HepG2 (cell line): ENCODE measurements at regions not wholly inside any gene's neighbourhood (a gene's known extent, or its start where the extent isn't known, plus 50 kb on each side); places are given as distances from the start of the nearest gene placed in this dataset.

Source experiments
- CREM ChIP-seq, 2 experiments: sonication (generic) in 1 of 2; formaldehyde crosslinking in 1 of 2; IDR thresholded peaks; 2 replicates each; pipeline versions ENCODE4 v1.4.0 to v1.6.1; 2016 to 2020; ENCODE audit warnings: antibody characterized with exemption in 1 of 2, mild to moderate bottlenecking in 1 of 2, missing genetic modification reagents in 1 of 2
- HNRNPK ChIP-seq: fragments of 200-400 bp; formaldehyde crosslinking; IDR thresholded peaks from 2 replicates; pipeline ENCODE4 v1.6.1; 2018; ENCODE audit warnings: low read length, low read depth, moderate library complexity, mild to moderate bottlenecking; ENCODE audit not compliant: poor library complexity, severe bottlenecking
- PATZ1 ChIP-seq: sonication (generic); formaldehyde crosslinking; IDR thresholded peaks from 2 replicates; pipeline ENCODE4 v1.4.0; 2020; ENCODE audit warnings: missing genetic modification reagents
- PPARG ChIP-seq: conservative IDR thresholded peaks from 2 replicates; pipeline ENCODE4 v1.6.1; 2016; ENCODE audit warnings: missing biosample characterization, missing genetic modification reagents
- SP1 ChIP-seq, 2 experiments: fragments of 450-650 bp in 1 of 2; sonication (generic) in 1 of 2; formaldehyde crosslinking in 1 of 2; IDR thresholded peaks; 2 replicates each; pipeline versions ENCODE4 v1.4.0 to v1.6.1; 2016 to 2020; ENCODE audit warnings: missing genetic modification reagents in 1 of 2
- TARDBP ChIP-seq: sonication (generic); formaldehyde crosslinking; IDR thresholded peaks from 2 replicates; pipeline ENCODE4 v1.8.0; 2022; ENCODE audit warnings: mild to moderate bottlenecking, missing genetic modification reagents
- TCF7L2 ChIP-seq: IDR thresholded peaks from 2 replicates; pipeline ENCODE4 v1.6.1; 2011; ENCODE audit warnings: mild to moderate bottlenecking, low read depth, low read length, moderate library complexity
- ZC3H13 ChIP-seq: sonication (generic); formaldehyde crosslinking; IDR thresholded peaks from 2 replicates; pipeline ENCODE4 v1.8.1; 2023; ENCODE audit warnings: mild to moderate bottlenecking, missing genetic modification reagents, moderate library complexity

- TF ChIP-seq ZC3H13 (CRISPR knock-in tag), result no peak
- no peak for TF ChIP-seq PPARG (CRISPR knock-in tag)
- TF ChIP-seq CREM (IDR thresholded peaks at IDR 0.05), result no peak
- TF ChIP-seq CREM (CRISPR knock-in tag; IDR thresholded peaks at IDR 0.05), result no peak
- TF ChIP-seq HNRNPK, result no peak
- TF ChIP-seq SP1 (IDR thresholded peaks at IDR 0.05), result no peak
- no peak for TF ChIP-seq SP1 (CRISPR knock-in tag; IDR thresholded peaks at IDR 0.05)
- TF ChIP-seq TARDBP, result no peak
- no peak for TF ChIP-seq TCF7L2
- TF ChIP-seq PATZ1, result no peak
Measured at GRCh38 chr9:11663913-11664312, 1029.3 kb upstream of the TYRP1 start.
